Heart right ventricle (tissue), 16 donors: ENCODE measurements at regions not wholly inside any gene's neighbourhood (a gene's known extent, or its start where the extent isn't known, plus 50 kb on each side); places are given as distances from the start of the nearest gene placed in this dataset.
A peak's percentile ranks its signal among the peaks of the same experiment; 100 is the strongest.

Experiments
- ATAC-seq, 8 donors: fragments of 200-7000 bp; cut with Tn5 transposase; one replicate each; pipeline ENCODE4 v1.9.1; 2020; ENCODE audit warnings: mild to moderate bottlenecking in 8 of 8, moderate library complexity in 8 of 8, moderate number of reproducible peaks in 1 of 8
- DNase-seq, 2 donors: peaks; one replicate each; pipeline ENCODE4 v3.0.0-alpha.2; 2020
- H3K27ac ChIP-seq, 10 donors: fragments of 200-600 bp; sonication (generic) in 2 of 10; one replicate each; pipeline versions ENCODE4 v1.5.0 to v1.8.0; 2020 to 2022; ENCODE audit warnings: mild to moderate bottlenecking in 3 of 10
- H3K27me3 ChIP-seq, 7 donors: fragments of 200-600 bp; one replicate each; pipeline ENCODE4 v1.8.0; 2021 to 2022; ENCODE audit warnings: mild to moderate bottlenecking in 2 of 7
- H3K36me3 ChIP-seq, 9 donors: fragments of 200-600 bp; sonication (generic) in 1 of 9; one replicate each; pipeline versions ENCODE4 v1.5.0 to v1.8.0; 2020 to 2022; ENCODE audit warnings: mild to moderate bottlenecking in 2 of 9
- H3K4me1 ChIP-seq, 9 donors: fragments of 200-600 bp; sonication (generic) in 1 of 9; one replicate each; pipeline versions ENCODE4 v1.5.0 to v1.8.0; 2020 to 2022; ENCODE audit warnings: mild to moderate bottlenecking in 4 of 9
- H3K4me3 ChIP-seq, 10 donors: fragments of 200-600 bp; sonication (generic) in 2 of 10; one replicate each; pipeline versions ENCODE4 v1.5.0 to v1.8.0; 2020 to 2022; ENCODE audit warnings: mild to moderate bottlenecking in 7 of 10, moderate library complexity in 2 of 10
- H3K9me3 ChIP-seq, 11 donors: fragments of 200-600 bp in 10 of 11; sonication (generic) in 2 of 11; one replicate each; pipeline versions ENCODE4 v1.5.0 to v1.8.0; 2013 to 2022; ENCODE audit warnings: mild to moderate bottlenecking in 2 of 11, control low read depth in 1 of 11, moderate library complexity in 1 of 11
- WGBS, 2 donors: extraction: QIAGEN DNeasy Blood & Tissue Kit; methylation state at CpG; one replicate each; pipeline ENCODE4 v1.1.7; 2013; ENCODE audit warnings: inconsistent platforms in 1 of 2; 5-methylcytosine and 5-hydroxymethylcytosine counted together
- intact Hi-C, 10 donors: fragments of 100-400 bp; cut with DNase I; formaldehyde crosslinking; loops; one replicate each; pipeline versions ENCODE4 v1.11.1 to v1.14.2; 2022
- TF ChIP-seq, protein P1 (sequence below), 9 donors: fragments of 200-600 bp; sonication (generic) in 2 of 9; IDR thresholded peaks; one replicate each; pipeline versions ENCODE4 v1.5.0 to v1.8.0; 2021 to 2022; ENCODE audit warnings: antibody characterized with exemption in 9 of 9, mild to moderate bottlenecking in 5 of 9, moderate library complexity in 1 of 9
- donor health status: Arrhythmogenic right ventricular cardiomyopathy.
- donor health status: ischemic (EF 13 %, LVEDD 7.1; RV severe dilation, severe dysfunction).
- donor health status: healthy with polysubstance abuse.
- donor health status: DM: no; HTN: yes; CAD: no.
- donor health status: DM: no; HTN: no; CAD: no.
- donor health status: ischemic (EF 25% LVEDD 6.9; RV normal size, moderate dysfunction).
- donor health status: ischemic (EF 25% LVEDD 5.7; RV mildly dilated, moderate dysfunction).
- donor health status: healthy.
- donor health status: DM: yes; HTN: yes; CAD: no.
- donor health status: Ischemic cardiomyopathy.
- donor health status: ischemic (EF 35%, LVEDD 5.7; RV mildly dilated, moderate dysfunction).
- donor health status: nonischemic (EF 11% LVEDD 7.7; RV severe dilation, severe dysfunction).
- donor health status: DM: yes; HTN: yes; CAD: no.
- donor health status: PGD.
- donor health status: ischemic (EF 29% LVEDD 5.4; RV normal size, mild dysfunction).
- donor health status: nonischemic (EF 23%, LVEDD 6.1; RV moderate dilation, normal function).

DNA sequence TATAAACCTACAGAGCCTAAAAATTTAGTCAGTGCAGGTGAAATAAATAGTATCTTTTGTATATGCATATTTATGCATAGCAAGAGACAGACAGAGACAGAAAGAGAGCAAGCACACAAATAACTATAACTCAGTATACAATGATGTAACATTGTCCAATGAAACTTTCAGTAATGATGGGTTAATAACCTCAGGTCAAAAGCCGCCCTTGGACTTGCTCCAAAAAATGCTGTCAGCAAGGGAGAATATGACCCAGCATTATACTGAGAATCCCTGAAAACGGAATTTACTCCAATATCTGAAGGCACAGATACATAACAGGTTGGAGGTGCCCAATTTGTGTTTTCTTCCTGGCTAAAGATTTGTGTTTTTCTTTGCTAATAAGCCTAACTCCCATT lies 590.6 kb upstream of the NOX3 start:
- intact Hi-C loops = no loop called here
- Histone ChIP-seq H3K9me3 (no peaks in the 10 kb centered on the region), H3K27ac (no peak overlapping the region), H3K4me3 (no peak overlapping the region), H3K27me3 (no peaks in the 10 kb centered on the region), H3K36me3 (no peaks in the 10 kb centered on the region), H3K4me1 (peaks cover 0 to 23% (median 5%) of the 10 kb centered on the region in 9 donors)
- ATAC-seq = no peak
- 57 to 60% methylated on average over 2 of the region's 2 CpGs for WGBS, 2 donors
- DNase-seq = no peak
- TF ChIP-seq, protein P1, sequence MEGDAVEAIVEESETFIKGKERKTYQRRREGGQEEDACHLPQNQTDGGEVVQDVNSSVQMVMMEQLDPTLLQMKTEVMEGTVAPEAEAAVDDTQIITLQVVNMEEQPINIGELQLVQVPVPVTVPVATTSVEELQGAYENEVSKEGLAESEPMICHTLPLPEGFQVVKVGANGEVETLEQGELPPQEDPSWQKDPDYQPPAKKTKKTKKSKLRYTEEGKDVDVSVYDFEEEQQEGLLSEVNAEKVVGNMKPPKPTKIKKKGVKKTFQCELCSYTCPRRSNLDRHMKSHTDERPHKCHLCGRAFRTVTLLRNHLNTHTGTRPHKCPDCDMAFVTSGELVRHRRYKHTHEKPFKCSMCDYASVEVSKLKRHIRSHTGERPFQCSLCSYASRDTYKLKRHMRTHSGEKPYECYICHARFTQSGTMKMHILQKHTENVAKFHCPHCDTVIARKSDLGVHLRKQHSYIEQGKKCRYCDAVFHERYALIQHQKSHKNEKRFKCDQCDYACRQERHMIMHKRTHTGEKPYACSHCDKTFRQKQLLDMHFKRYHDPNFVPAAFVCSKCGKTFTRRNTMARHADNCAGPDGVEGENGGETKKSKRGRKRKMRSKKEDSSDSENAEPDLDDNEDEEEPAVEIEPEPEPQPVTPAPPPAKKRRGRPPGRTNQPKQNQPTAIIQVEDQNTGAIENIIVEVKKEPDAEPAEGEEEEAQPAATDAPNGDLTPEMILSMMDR (IDR thresholded peaks at IDR 0.05) = no peak

DNA sequence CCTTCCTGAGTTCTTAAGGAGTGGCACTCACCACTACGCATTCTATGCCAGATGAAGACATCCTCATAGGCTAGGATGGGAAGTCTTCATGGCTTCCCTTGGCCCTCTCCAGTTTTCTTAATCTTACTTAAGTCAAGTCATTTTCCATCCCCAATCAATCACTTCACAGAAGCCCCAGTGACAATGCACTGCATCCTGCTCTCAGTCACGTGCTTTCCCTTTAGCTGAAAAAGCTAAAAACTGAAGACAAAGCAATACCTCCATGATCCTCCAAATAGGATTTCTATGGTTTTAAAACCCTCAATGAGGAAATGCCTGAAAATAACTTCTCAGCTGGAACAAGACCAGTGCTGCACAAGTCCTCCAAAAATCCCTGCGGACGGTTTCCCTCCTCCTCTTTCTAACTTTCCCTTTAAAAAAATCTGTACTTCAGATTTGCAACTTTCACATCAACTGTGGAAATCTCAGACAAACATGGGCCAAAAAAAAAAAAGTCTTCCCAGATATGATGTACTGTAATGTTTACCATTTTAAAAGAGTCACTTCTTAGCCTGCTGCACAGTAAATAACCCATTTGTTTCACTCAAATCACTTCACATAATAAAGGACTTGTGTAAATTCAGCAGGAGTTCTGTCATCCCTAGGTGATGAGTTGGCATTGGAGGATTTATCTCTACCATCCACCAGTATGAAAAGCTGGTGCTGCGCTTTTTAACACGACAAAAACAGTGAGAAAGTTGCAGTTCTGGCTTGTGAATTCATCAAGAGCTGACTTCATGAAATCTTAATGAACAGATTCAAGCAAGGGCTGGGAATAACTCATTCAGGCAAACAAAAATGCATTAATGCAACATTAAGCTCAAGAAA lies 590.0 kb upstream of the NOX3 start:
- intact Hi-C loops = no loop called here
- H3K4me3 ChIP-seq = no peak overlapping the region
- no peaks in the 10 kb centered on the region for H3K27me3 ChIP-seq
- no peaks in the 10 kb centered on the region for H3K36me3 ChIP-seq
- 46 to 55% methylated on average over 6 of the region's 6 CpGs for WGBS, 2 donors
- no peaks in the 10 kb centered on the region for H3K9me3 ChIP-seq
- H3K27ac ChIP-seq = peak overlapping the region in 2 of 10 donors; percentile 19 to 32
- TF ChIP-seq, protein P1 (IDR thresholded peaks at IDR 0.05) = no peak
- ATAC-seq = peak in 1 of 8 donors; percentile 52
- peaks cover 0 to 23% (median 5%) of the 10 kb centered on the region in 9 donors for H3K4me1 ChIP-seq
- no peak for DNase-seq

DNA sequence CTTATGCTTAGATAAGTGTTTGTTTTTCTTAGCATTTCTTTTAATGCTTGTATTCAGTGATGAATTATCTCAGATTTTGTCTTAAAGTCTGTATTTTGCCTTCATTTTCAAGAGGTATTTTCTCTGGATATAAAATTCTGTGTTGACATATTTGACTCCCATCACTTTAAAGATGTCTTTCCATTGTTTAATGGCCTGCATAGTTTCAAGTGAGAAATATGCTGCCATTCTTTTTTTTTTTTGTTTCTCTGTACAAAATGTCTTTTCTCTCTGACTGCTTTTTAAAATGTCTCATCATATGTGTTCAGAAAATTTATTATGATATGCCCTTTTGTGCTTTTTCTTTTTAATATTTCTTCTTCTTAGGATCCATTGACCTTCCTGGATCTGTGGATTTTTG lies 578.0 kb upstream of the NOX3 start:
- H3K4me3 ChIP-seq = no peak overlapping the region
- no peak for ATAC-seq
- no peak overlapping the region for H3K27ac ChIP-seq
- peaks cover 0 to 19% (median 10%) of the 10 kb centered on the region in 11 donors for H3K9me3 ChIP-seq
- no peaks in the 10 kb centered on the region for H3K27me3 ChIP-seq
- H3K4me1 ChIP-seq = no peaks in the 10 kb centered on the region
- TF ChIP-seq, protein P1 (IDR thresholded peaks at IDR 0.05) = no peak
- no peaks in the 10 kb centered on the region for H3K36me3 ChIP-seq
- DNase-seq = no peak
- intact Hi-C loops = no loop called here

DNA sequence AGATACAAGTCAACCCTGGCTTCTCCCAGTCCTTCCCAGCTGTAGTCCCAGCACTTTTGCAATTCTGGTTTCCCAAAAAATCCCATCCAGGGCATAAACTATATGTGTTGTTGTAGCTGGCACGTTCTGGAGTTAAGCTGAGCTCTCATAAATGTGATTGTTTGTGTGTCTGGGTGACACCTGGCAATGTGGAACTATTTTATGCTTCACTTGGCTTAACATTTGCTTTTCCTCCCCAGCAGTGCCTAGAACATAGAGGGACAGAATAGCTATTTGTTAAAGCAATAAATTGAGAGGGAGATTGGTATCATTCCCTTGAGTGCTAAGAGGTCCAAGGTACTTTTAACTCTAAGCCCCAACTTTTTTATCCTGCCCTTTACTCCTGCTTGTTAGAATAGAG lies 575.9 kb upstream of the NOX3 start:
- Histone ChIP-seq H3K4me3 (no peak overlapping the region), H3K27ac (no peak overlapping the region), H3K9me3 (peaks cover 0 to 19% (median 10%) of the 10 kb centered on the region in 11 donors), H3K4me1 (peaks cover 0 to 4% (median 0%) of the 10 kb centered on the region in 9 donors), H3K27me3 (no peaks in the 10 kb centered on the region), H3K36me3 (no peaks in the 10 kb centered on the region)
- intact Hi-C loops = no loop called here
- DNase-seq = no peak
- 46 to 58% methylated on average over 1 of the region's 1 CpG for WGBS, 2 donors
- TF ChIP-seq, protein P1 (IDR thresholded peaks at IDR 0.05) = no peak
- ATAC-seq = no peak
